Adrenal gland (tissue), 5 donors: ENCODE measurements at regions not wholly inside any gene's neighbourhood (a gene's known extent, or its start where the extent isn't known, plus 50 kb on each side); places are given as distances from the start of the nearest gene placed in this dataset.

Experiments
- POLR2A ChIP-seq, 2 donors: fragments of 450-650 bp; IDR thresholded peaks; one replicate each; pipeline ENCODE4 v1.6.1; 2017; ENCODE audit warnings: antibody characterized with exemption in 2 of 2, mild to moderate bottlenecking in 2 of 2, moderate library complexity in 1 of 2
- TF ChIP-seq, protein P1 (sequence below), 6 experiments: fragments of 450-650 bp in 4 of 6; fragments of 200-600 bp in 2 of 6; sonication (generic) in 1 of 6; IDR thresholded peaks; 1 replicate in 5 of 6; 2 replicates in 1 of 6; pipeline versions ENCODE4 v1.5.1 to v1.8.0; 2016 to 2021; ENCODE audit warnings: antibody characterized with exemption in 6 of 6, mild to moderate bottlenecking in 2 of 6, moderate library complexity in 1 of 6
- donor health status: DM: no; HTN: no; CAD: no.

DNA sequence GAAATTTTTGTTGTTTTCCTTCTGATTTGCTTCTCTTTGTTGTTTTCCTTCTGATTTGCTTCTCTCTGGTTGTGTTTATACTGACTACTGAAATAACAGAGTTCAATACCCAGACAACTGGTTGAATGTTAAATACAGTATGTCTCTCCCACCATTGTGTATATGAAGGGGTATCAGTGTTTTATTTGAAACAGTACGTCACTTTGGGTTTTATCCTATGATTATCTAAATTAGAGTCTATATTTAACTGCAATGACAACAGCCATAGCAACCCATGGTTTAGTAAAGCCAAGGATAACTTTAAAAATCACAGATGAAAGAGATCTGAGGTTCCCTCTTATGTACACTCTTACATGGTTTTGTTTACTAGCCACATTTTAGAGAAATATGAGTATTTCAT is 141.3 kb downstream of the GNAT3 start:
- TF ChIP-seq, protein P1, sequence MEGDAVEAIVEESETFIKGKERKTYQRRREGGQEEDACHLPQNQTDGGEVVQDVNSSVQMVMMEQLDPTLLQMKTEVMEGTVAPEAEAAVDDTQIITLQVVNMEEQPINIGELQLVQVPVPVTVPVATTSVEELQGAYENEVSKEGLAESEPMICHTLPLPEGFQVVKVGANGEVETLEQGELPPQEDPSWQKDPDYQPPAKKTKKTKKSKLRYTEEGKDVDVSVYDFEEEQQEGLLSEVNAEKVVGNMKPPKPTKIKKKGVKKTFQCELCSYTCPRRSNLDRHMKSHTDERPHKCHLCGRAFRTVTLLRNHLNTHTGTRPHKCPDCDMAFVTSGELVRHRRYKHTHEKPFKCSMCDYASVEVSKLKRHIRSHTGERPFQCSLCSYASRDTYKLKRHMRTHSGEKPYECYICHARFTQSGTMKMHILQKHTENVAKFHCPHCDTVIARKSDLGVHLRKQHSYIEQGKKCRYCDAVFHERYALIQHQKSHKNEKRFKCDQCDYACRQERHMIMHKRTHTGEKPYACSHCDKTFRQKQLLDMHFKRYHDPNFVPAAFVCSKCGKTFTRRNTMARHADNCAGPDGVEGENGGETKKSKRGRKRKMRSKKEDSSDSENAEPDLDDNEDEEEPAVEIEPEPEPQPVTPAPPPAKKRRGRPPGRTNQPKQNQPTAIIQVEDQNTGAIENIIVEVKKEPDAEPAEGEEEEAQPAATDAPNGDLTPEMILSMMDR (IDR thresholded peaks at IDR 0.05): no peak
- no peak for TF ChIP-seq POLR2A (IDR thresholded peaks at IDR 0.05)
